PC-9 (cell line): ENCODE measurements at regions not wholly inside any gene's neighbourhood (a gene's known extent, or its start where the extent isn't known, plus 50 kb on each side); places are given as distances from the start of the nearest gene placed in this dataset.

Experiments used
- EZH2 ChIP-seq: fragments of 200-600 bp; sonication (generic); IDR thresholded peaks from 2 replicates; pipeline ENCODE4 v1.8.0; 2017; ENCODE audit warnings: antibody characterized with exemption, low read depth
- TF ChIP-seq, protein P1 (sequence below): fragments of 200-600 bp; sonication (generic); conservative IDR thresholded peaks from 2 replicates; pipeline ENCODE4 v1.6.1; 2017; ENCODE audit warnings: mixed run types, antibody characterized with exemption, mild to moderate bottlenecking, moderate library complexity

DNA sequence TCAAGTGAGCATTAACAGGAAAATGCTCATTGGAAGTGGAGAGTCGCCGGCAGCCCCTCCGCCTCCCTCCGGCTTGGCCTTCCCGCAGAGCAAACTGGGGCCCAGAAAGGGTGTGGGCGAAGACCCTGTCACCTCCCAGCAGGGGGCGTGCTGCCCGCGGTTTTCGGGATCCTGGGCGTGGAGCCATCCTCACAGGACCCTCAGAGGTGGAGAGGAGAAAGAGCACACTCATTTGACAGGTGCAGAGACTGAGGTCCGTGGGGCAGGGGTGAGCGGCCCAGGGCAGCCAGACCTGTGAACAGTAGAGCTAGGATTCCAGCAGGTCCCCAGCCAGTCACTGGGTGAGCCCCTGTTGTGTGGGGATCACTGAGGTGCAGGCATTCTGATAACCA is 1002.9 kb downstream of the KCNJ18 start:
- TF ChIP-seq, protein P1, sequence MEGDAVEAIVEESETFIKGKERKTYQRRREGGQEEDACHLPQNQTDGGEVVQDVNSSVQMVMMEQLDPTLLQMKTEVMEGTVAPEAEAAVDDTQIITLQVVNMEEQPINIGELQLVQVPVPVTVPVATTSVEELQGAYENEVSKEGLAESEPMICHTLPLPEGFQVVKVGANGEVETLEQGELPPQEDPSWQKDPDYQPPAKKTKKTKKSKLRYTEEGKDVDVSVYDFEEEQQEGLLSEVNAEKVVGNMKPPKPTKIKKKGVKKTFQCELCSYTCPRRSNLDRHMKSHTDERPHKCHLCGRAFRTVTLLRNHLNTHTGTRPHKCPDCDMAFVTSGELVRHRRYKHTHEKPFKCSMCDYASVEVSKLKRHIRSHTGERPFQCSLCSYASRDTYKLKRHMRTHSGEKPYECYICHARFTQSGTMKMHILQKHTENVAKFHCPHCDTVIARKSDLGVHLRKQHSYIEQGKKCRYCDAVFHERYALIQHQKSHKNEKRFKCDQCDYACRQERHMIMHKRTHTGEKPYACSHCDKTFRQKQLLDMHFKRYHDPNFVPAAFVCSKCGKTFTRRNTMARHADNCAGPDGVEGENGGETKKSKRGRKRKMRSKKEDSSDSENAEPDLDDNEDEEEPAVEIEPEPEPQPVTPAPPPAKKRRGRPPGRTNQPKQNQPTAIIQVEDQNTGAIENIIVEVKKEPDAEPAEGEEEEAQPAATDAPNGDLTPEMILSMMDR: no peak; the same call in 1 of the 2 replicates
- TF ChIP-seq EZH2: no peak
